ENCODE measurements at regions not wholly inside any gene's neighbourhood (a gene's known extent, or its start where the extent isn't known, plus 50 kb on each side); places are given as distances from the start of the nearest gene placed in this dataset.

- no peaks in the 10 kb centered on the region for H3K4me1 ChIP-seq (ENCODE audit: control insufficient read depth, insufficient read depth, low read length)
- no peak overlapping the region for H3K4me3 ChIP-seq (ENCODE audit: low read length)
- H3K27me3 ChIP-seq (ENCODE audit: control insufficient read depth, insufficient read depth, low read length), result no peaks in the 10 kb centered on the region
- Mint-ChIP-seq H3K27ac (no peak overlapping the region), H3K4me1 (no peaks in the 10 kb centered on the region), H3K27me3 (ENCODE audit: low read depth in 2 of 2) (no peaks in the 10 kb centered on the region), H3K36me3 (no peaks in the 10 kb centered on the region), H3K9me3 (no peaks in the 10 kb centered on the region), H3K4me3 (no peak overlapping the region)
- no peak overlapping the region for H3K27ac ChIP-seq (ENCODE audit: low read length)
- no peak for ATAC-seq
- 89% methylated on average over 8 of the region's 8 CpGs for WGBS (ENCODE audit: insufficient coverage)
- no peaks in the 10 kb centered on the region for H3K36me3 ChIP-seq (ENCODE audit: control insufficient read depth, insufficient read depth, low read length)
- intact Hi-C loops (cut with micrococcal nuclease), result no loop called here
- no peak for TF ChIP-seq CTCF (IDR thresholded peaks at IDR 0.05)
- H3K9me3 ChIP-seq (ENCODE audit: control insufficient read depth, insufficient read depth, low read length), result no peaks in the 10 kb centered on the region
- DNase-seq, result no peak
Measured at GRCh38 chr12:118606690-118607089, 230.3 kb downstream of the SUDS3 start.

- Histone ChIP-seq H3K9me3 (ENCODE audit: control insufficient read depth, insufficient read depth, low read length) (no peaks in the 10 kb centered on the region), H3K27ac (ENCODE audit: low read length) (no peak overlapping the region), H3K4me3 (ENCODE audit: low read length) (no peak overlapping the region), H3K36me3 (ENCODE audit: control insufficient read depth, insufficient read depth, low read length) (no peaks in the 10 kb centered on the region), H3K27me3 (ENCODE audit: control insufficient read depth, insufficient read depth, low read length) (no peaks in the 10 kb centered on the region), H3K4me1 (ENCODE audit: control insufficient read depth, insufficient read depth, low read length) (no peaks in the 10 kb centered on the region)
- Mint-ChIP-seq H3K27me3 (ENCODE audit: low read depth in 2 of 2) (no peaks in the 10 kb centered on the region), H3K27ac (no peak overlapping the region), H3K4me3 (no peak overlapping the region), H3K4me1 (no peaks in the 10 kb centered on the region), H3K36me3 (no peaks in the 10 kb centered on the region), H3K9me3 (no peaks in the 10 kb centered on the region)
- DNase-seq (no peak), ATAC-seq (no peak)
- intact Hi-C loops (cut with micrococcal nuclease), result no loop called here
- 95% methylated on average over 3 of the region's 3 CpGs for WGBS (ENCODE audit: insufficient coverage)
- no peak for TF ChIP-seq CTCF (IDR thresholded peaks at IDR 0.05)
Measured at GRCh38 chr12:118607831-118608230, 231.5 kb downstream of the SUDS3 start.

GRCh38 chr12:118608770-118609344 is 232.5 kb downstream of the SUDS3 start:
- H3K9me3 ChIP-seq (ENCODE audit: control insufficient read depth, insufficient read depth, low read length), result no peaks in the 10 kb centered on the region
- no peak for ATAC-seq
- H3K4me3 ChIP-seq (ENCODE audit: low read length), result no peak overlapping the region
- H3K36me3 ChIP-seq (ENCODE audit: control insufficient read depth, insufficient read depth, low read length), result no peaks in the 10 kb centered on the region
- DNase-seq, result no peak
- no peaks in the 10 kb centered on the region for H3K36me3 Mint-ChIP-seq
- no peaks in the 10 kb centered on the region for H3K4me1 Mint-ChIP-seq
- no peaks in the 10 kb centered on the region for H3K27me3 ChIP-seq (ENCODE audit: control insufficient read depth, insufficient read depth, low read length)
- H3K4me1 ChIP-seq (ENCODE audit: control insufficient read depth, insufficient read depth, low read length), result no peaks in the 10 kb centered on the region
- no peak overlapping the region for H3K4me3 Mint-ChIP-seq
- TF ChIP-seq CTCF (IDR thresholded peaks at IDR 0.05), result no peak
- no peaks in the 10 kb centered on the region for H3K27me3 Mint-ChIP-seq (ENCODE audit: low read depth in 2 of 2)
- peaks cover 0 to 3% of the 10 kb centered on the region in 2 donors for H3K9me3 Mint-ChIP-seq
- no peak overlapping the region for H3K27ac Mint-ChIP-seq
- no peak overlapping the region for H3K27ac ChIP-seq (ENCODE audit: low read length)
- intact Hi-C loops (cut with micrococcal nuclease), result no loop called here
- 68% methylated on average over 3 of the region's 3 CpGs for WGBS (ENCODE audit: insufficient coverage)

- Histone ChIP-seq H3K4me1 (ENCODE audit: control insufficient read depth, insufficient read depth, low read length) (no peaks in the 10 kb centered on the region), H3K9me3 (ENCODE audit: control insufficient read depth, insufficient read depth, low read length) (no peaks in the 10 kb centered on the region), H3K27ac (ENCODE audit: low read length) (no peak overlapping the region), H3K27me3 (ENCODE audit: control insufficient read depth, insufficient read depth, low read length) (no peaks in the 10 kb centered on the region), H3K4me3 (ENCODE audit: low read length) (no peak overlapping the region), H3K36me3 (ENCODE audit: control insufficient read depth, insufficient read depth, low read length) (no peaks in the 10 kb centered on the region)
- Mint-ChIP-seq H3K4me3 (no peak overlapping the region), H3K4me1 (no peaks in the 10 kb centered on the region), H3K36me3 (no peaks in the 10 kb centered on the region), H3K27ac (no peak overlapping the region), H3K9me3 (peaks cover 0 to 3% of the 10 kb centered on the region in 2 donors), H3K27me3 (ENCODE audit: low read depth in 2 of 2) (no peaks in the 10 kb centered on the region)
- 36% methylated on average over 9 of the region's 9 CpGs for WGBS (ENCODE audit: insufficient coverage)
- no peak for DNase-seq
- ATAC-seq, result no peak
- intact Hi-C loops (cut with micrococcal nuclease), result no loop called here
- TF ChIP-seq CTCF (IDR thresholded peaks at IDR 0.05), result no peak
Measured at GRCh38 chr12:118611295-118611694, 234.9 kb downstream of the SUDS3 start.

Data from natural killer cell (primary cell).